Retinal pigment epithelial cell (primary cell): ENCODE measurements at regions not wholly inside any gene's neighbourhood (a gene's known extent, or its start where the extent isn't known, plus 50 kb on each side); places are given as distances from the start of the nearest gene placed in this dataset.
"Not testable (repeated sequence)": the region's sequence is repeated elsewhere in the genome, so short reads cannot be mapped to it uniquely, and the experiment has no call there.

Experiments used
- DNase-seq: peaks from one replicate; pipeline ENCODE4 v3.0.0-alpha.2; 2010; ENCODE audit warnings: low read depth
- H3K4me3 ChIP-seq: 2 replicates; pipeline ENCODE4 v1.5.1; 2011; ENCODE audit warnings: mild to moderate bottlenecking, low read length, control low read depth, moderate library complexity
- CTCF ChIP-seq: conservative IDR thresholded peaks from 2 replicates; pipeline ENCODE4 v1.5.1; 2011; ENCODE audit warnings: low read depth, low read length, control low read depth, inconsistent platforms

- H3K4me3 ChIP-seq, DNase-seq: not testable (repeated sequence)
Measured at GRCh38 chr1:228796945-228797344, 61.7 kb downstream of the RHOU start.

GRCh38 chr1:228798035-228798434 lies 62.8 kb downstream of the RHOU start:
- DNase-seq = no peak
- H3K4me3 ChIP-seq = no peak overlapping the region
- TF ChIP-seq CTCF = no peak

DNA sequence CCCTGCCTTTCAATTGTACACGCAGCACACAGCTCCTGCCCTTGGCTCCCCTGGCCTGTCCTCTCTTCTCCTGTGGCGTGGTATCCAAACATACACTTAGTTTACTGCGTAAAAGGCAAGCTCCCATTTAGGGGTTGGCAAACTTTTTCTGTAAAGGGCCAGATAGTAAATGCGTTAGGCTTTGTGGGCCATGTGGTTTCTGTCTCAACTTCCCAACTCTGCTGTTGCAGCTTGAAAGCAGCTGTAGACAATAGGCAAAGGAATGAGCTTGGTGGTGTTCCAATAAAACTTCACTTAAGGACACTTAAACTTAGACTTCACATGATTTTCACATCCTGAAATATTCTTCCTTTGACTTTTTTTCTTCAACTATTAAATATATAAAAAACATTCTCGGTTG lies 63.3 kb downstream of the RHOU start:
- TF ChIP-seq CTCF = no peak
- no peak overlapping the region for H3K4me3 ChIP-seq
- DNase-seq = no peak

GRCh38 chr1:228799924-228800323 lies 64.6 kb downstream of the RHOU start:
- DNase-seq = no peak
- H3K4me3 ChIP-seq = no peak overlapping the region
- no peak for TF ChIP-seq CTCF

GRCh38 chr1:228801068-228801467 lies 65.8 kb downstream of the RHOU start:
- no peak overlapping the region for H3K4me3 ChIP-seq
- DNase-seq = no peak
- no peak for TF ChIP-seq CTCF

- no peak for TF ChIP-seq CTCF
- H3K4me3 ChIP-seq = no peak overlapping the region
- DNase-seq = no peak
Measured at GRCh38 chr1:228802386-228803220, 67.3 kb downstream of the RHOU start.

- no peak for DNase-seq
- H3K4me3 ChIP-seq = no peak overlapping the region
- TF ChIP-seq CTCF = no peak
Measured at GRCh38 chr1:228803421-228803820, 68.1 kb downstream of the RHOU start.
